BLaER1 (cell line): ENCODE measurements at regions not wholly inside any gene's neighbourhood (a gene's known extent, or its start where the extent isn't known, plus 50 kb on each side); places are given as distances from the start of the nearest gene placed in this dataset.

ENCODE experiments used
- H3K27ac ChIP-seq: shearing (Covaris generic); formaldehyde crosslinking; 2 replicates; pipeline ENCODE4 v1.8.1; 2022
- H3K27me3 ChIP-seq: shearing (Covaris generic); formaldehyde crosslinking; 2 replicates; pipeline ENCODE4 v1.8.1; 2022
- H3K36me3 ChIP-seq: shearing (Covaris generic); formaldehyde crosslinking; 2 replicates; pipeline ENCODE4 v1.8.1; 2022
- H3K4me1 ChIP-seq: shearing (Covaris generic); formaldehyde crosslinking; 2 replicates; pipeline ENCODE4 v1.8.1; 2022
- H3K4me2 ChIP-seq: shearing (Covaris generic); formaldehyde crosslinking; 2 replicates; pipeline ENCODE4 v1.8.1; 2022
- H3K4me3 ChIP-seq: shearing (Covaris generic); formaldehyde crosslinking; 2 replicates; pipeline ENCODE4 v1.8.1; 2022
- H3K9ac ChIP-seq: shearing (Covaris generic); formaldehyde crosslinking; 2 replicates; pipeline ENCODE4 v1.8.1; 2022
- H3K9me3 ChIP-seq: shearing (Covaris generic); formaldehyde crosslinking; 2 replicates; pipeline ENCODE4 v1.8.1; 2022
- H4K20me1 ChIP-seq: shearing (Covaris generic); formaldehyde crosslinking; 2 replicates; pipeline ENCODE4 v1.8.1; 2022
- Cebpa-rat ChIP-seq: shearing (Covaris generic); IDR thresholded peaks from 2 replicates; pipeline ENCODE4 v1.8.1; 2022

DNA sequence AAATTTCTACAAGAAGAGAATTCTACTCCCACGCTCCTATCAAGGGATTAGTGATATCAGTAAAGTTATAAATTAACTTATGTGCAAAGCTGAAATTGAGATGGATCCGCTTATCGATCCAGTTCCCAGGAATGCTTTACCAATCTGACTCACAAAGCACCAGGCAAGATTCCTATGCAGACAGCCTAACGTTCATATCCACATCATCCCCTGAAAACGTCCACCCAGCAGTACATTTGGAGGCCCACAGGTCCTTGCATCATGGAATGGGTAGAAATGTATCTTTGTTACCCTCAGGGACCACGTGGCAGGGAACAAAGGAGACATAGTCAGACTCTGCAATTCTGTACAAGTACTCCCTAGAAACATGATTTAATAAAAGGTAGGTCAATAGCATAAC is 147.4 kb downstream of the ESM1 start:
- H3K4me2 ChIP-seq, result no peak overlapping the region
- no peaks in the 10 kb centered on the region for H3K9me3 ChIP-seq
- H3K4me1 ChIP-seq, result peaks cover 6% of the 10 kb centered on the region; the same call in 1 of the 2 replicates
- H3K27ac ChIP-seq, result no peak overlapping the region
- no peaks in the 10 kb centered on the region for H4K20me1 ChIP-seq
- H3K9ac ChIP-seq, result no peak overlapping the region
- H3K36me3 ChIP-seq, result no peaks in the 10 kb centered on the region
- no peak overlapping the region for H3K4me3 ChIP-seq
- no peak for TF ChIP-seq Cebpa-rat
- H3K27me3 ChIP-seq, result no peaks in the 10 kb centered on the region

GRCh38 chr5:54837093-54837492 is 148.3 kb downstream of the ESM1 start:
- no peak for TF ChIP-seq Cebpa-rat
- no peaks in the 10 kb centered on the region for H3K9me3 ChIP-seq
- no peaks in the 10 kb centered on the region for H3K27me3 ChIP-seq
- no peak overlapping the region for H3K27ac ChIP-seq
- H3K4me2 ChIP-seq, result no peak overlapping the region
- H3K4me3 ChIP-seq, result no peak overlapping the region
- peaks cover 6% of the 10 kb centered on the region; the same call in 1 of the 2 replicates for H3K4me1 ChIP-seq
- no peak overlapping the region for H3K9ac ChIP-seq
- H3K36me3 ChIP-seq, result no peaks in the 10 kb centered on the region
- no peaks in the 10 kb centered on the region for H4K20me1 ChIP-seq

GRCh38 chr5:54835647-54836046 is 149.7 kb downstream of the ESM1 start:
- Histone ChIP-seq H3K9me3 (no peaks in the 10 kb centered on the region), H3K27ac (no peak overlapping the region), H3K4me1 (peaks cover 6% of the 10 kb centered on the region; the same call in 1 of the 2 replicates), H4K20me1 (no peaks in the 10 kb centered on the region), H3K27me3 (no peaks in the 10 kb centered on the region), H3K36me3 (no peaks in the 10 kb centered on the region), H3K4me3 (no peak overlapping the region), H3K9ac (no peak overlapping the region), H3K4me2 (no peak overlapping the region)
- TF ChIP-seq Cebpa-rat, result no peak

DNA sequence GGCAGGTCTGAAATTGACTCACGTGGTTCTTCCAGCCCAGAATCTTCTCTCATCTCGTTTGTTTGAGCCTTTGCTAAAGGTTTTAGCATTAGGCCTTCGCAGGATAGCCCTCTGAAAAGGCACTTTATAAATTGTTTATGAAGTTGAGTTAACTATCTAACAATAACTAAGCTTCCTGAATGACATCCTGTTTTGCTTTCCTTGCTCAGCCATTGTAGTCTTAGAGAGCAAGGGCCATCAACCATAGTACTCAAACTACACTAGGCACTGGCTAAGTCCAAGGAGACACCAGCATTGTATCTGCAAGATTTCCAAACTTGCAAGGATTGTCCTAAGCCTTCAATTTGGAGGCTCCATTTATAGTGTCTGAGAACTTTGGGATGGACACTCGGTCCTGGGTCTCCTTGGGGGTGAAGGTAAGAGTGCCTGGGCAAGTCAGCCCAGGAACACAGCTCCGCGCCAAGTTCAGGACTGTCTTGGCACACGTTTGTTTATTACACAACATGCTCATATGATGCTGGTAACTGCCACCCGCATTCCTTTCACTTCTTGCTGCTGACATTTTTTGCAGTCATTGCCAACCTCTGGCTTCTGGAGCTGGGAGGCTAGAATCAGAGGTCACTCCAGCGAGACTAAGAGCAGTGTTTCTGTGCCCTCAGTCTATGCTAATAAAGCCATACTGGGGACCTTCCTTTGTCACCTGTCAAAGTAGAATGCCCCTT is 151.1 kb downstream of the ESM1 start:
- peaks cover 6% of the 10 kb centered on the region; the same call in 1 of the 2 replicates for H3K4me1 ChIP-seq
- H3K9ac ChIP-seq, result no peak overlapping the region
- no peaks in the 10 kb centered on the region for H3K27me3 ChIP-seq
- no peaks in the 10 kb centered on the region for H3K9me3 ChIP-seq
- H4K20me1 ChIP-seq, result no peaks in the 10 kb centered on the region
- no peak overlapping the region for H3K27ac ChIP-seq
- no peak overlapping the region for H3K4me3 ChIP-seq
- peak overlapping the region; percentile 25 for H3K4me2 ChIP-seq
- H3K36me3 ChIP-seq, result no peaks in the 10 kb centered on the region
- TF ChIP-seq Cebpa-rat, result no peak

DNA sequence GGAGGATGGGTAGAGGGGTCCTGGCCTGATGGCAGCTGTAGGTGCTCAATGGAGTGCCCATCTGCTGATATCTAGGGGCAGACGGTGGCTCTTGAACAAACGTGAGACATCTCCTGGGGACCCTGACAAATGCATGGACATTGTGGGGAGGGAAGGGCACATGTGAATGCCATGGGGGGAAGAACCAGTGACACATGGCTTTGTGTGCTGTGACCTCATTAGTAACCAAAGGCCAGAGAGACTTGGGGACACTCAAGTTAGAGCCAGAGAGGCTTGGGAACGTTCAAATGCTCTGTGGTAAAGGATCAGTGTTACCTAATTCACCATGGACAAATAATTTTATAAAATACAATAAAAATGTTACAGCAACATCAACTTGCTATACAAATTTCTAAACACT is 151.8 kb downstream of the ESM1 start:
- H3K4me3 ChIP-seq, result no peak overlapping the region
- H4K20me1 ChIP-seq, result no peaks in the 10 kb centered on the region
- H3K9me3 ChIP-seq, result no peaks in the 10 kb centered on the region
- H3K4me1 ChIP-seq, result peaks cover 6% of the 10 kb centered on the region; the same call in 1 of the 2 replicates
- TF ChIP-seq Cebpa-rat, result no peak
- H3K27ac ChIP-seq, result no peak overlapping the region
- no peak overlapping the region for H3K4me2 ChIP-seq
- no peak overlapping the region for H3K9ac ChIP-seq
- no peaks in the 10 kb centered on the region for H3K27me3 ChIP-seq
- no peaks in the 10 kb centered on the region for H3K36me3 ChIP-seq

- H3K27me3 ChIP-seq, result no peaks in the 10 kb centered on the region
- no peak for TF ChIP-seq Cebpa-rat
- H3K4me2 ChIP-seq, result no peak overlapping the region
- peaks cover 6% of the 10 kb centered on the region; the same call in 1 of the 2 replicates for H3K4me1 ChIP-seq
- no peak overlapping the region for H3K9ac ChIP-seq
- no peak overlapping the region for H3K27ac ChIP-seq
- H3K36me3 ChIP-seq, result no peaks in the 10 kb centered on the region
- H4K20me1 ChIP-seq, result no peaks in the 10 kb centered on the region
- no peak overlapping the region for H3K4me3 ChIP-seq
- H3K9me3 ChIP-seq, result no peaks in the 10 kb centered on the region
Measured at GRCh38 chr5:54832858-54833257, 152.5 kb downstream of the ESM1 start.

DNA sequence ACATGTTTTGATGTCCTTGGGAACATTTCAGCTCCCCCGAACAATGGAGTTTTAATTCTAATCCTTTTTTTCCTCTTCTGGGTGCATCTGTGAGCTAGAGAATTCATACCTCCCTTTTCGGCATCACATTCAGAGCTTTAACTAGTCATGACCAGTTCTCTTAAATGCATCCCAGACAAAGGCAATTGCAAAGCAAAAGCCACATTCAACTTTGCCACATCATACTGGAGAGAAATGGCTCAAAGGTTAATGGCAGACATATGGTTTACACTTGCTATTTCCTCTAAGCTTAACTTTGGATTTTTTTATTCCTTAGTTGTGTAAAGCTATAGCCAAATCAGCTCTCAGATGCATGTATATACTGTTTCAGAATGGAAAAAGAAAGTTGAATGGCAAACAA is 153.3 kb downstream of the ESM1 start:
- H4K20me1 ChIP-seq, result no peaks in the 10 kb centered on the region
- peaks cover 6% of the 10 kb centered on the region; the same call in 1 of the 2 replicates for H3K4me1 ChIP-seq
- no peak overlapping the region for H3K27ac ChIP-seq
- no peak for TF ChIP-seq Cebpa-rat
- no peak overlapping the region for H3K4me3 ChIP-seq
- no peak overlapping the region for H3K9ac ChIP-seq
- no peaks in the 10 kb centered on the region for H3K9me3 ChIP-seq
- H3K36me3 ChIP-seq, result no peaks in the 10 kb centered on the region
- no peaks in the 10 kb centered on the region for H3K27me3 ChIP-seq
- H3K4me2 ChIP-seq, result no peak overlapping the region

DNA sequence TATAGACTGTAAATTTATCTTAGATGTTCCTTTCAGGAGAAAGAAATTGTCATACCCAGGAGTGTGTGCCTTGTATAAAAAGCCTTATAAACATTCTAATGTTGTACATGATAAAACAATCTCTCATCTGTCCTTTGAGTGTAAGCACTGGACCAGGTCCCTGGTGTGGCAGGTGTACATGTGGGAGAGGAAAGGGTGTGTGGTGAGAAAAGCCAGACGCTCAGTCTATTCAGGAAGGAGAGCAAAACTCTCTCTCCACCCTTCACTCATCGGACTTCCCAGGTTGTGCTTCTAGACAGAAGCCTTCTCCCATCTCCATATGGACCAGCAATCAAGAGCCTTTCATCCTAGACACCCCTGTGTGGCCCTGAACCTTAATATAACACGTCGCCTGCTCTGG is 154.2 kb downstream of the ESM1 start:
- Histone ChIP-seq H3K4me1 (peaks cover 6% of the 10 kb centered on the region; the same call in 1 of the 2 replicates), H3K27ac (no peak overlapping the region), H3K9me3 (no peaks in the 10 kb centered on the region), H3K4me3 (no peak overlapping the region), H3K36me3 (no peaks in the 10 kb centered on the region), H4K20me1 (no peaks in the 10 kb centered on the region), H3K27me3 (no peaks in the 10 kb centered on the region), H3K4me2 (no peak overlapping the region), H3K9ac (no peak overlapping the region)
- no peak for TF ChIP-seq Cebpa-rat

DNA sequence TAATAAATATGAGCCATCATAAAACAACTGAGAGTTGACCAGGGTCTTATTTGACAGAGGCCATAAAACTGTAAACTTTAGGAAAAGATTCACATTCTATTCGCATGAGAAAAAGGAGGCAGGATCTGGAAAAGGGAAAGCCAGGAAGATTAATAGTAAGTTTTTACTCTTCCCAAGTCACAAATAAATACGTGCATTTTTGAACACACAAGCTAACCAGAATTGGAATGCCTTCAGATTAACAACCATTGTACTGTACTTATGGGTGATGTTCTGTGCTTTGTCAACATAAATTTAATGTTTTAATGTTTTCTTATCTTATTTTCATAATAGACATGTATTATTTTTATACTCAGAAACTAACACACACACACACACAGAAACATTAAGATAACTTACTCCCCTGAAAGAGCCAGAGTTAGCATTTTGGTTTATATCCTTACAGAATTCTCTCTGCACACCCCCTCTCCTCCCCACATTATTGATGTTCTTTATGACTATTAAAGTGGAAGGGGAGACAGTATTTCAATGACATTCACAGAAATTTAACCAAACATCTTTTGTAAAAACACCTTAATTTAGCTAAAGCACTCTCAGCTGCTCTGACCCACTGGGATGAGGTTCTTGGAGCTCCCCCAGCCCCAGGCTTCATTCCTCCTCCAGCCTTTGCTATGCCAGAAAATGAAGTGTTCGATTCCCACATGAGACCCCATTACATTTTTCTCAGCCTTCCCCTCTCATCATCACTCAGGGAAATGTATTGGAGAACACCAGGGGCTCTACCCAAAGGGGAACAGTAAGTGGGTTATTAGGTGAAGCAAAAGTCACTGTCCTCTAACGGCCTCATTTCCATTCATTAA is 155.5 kb downstream of the ESM1 start:
- no peaks in the 10 kb centered on the region for H4K20me1 ChIP-seq
- H3K4me1 ChIP-seq, result peaks cover 6% of the 10 kb centered on the region; the same call in 1 of the 2 replicates
- H3K4me2 ChIP-seq, result no peak overlapping the region
- TF ChIP-seq Cebpa-rat, result no peak
- H3K9ac ChIP-seq, result no peak overlapping the region
- H3K4me3 ChIP-seq, result no peak overlapping the region
- H3K9me3 ChIP-seq, result no peaks in the 10 kb centered on the region
- no peaks in the 10 kb centered on the region for H3K36me3 ChIP-seq
- no peaks in the 10 kb centered on the region for H3K27me3 ChIP-seq
- no peak overlapping the region for H3K27ac ChIP-seq

- Histone ChIP-seq H4K20me1 (no peaks in the 10 kb centered on the region), H3K9ac (no peak overlapping the region)
- no peak for TF ChIP-seq Cebpa-rat
Measured at GRCh38 chr5:54829102-54829501, 156.3 kb downstream of the ESM1 start.

More at GRCh38 chr5:54829102-54829501, 156.3 kb downstream of the ESM1 start:
- no peaks in the 10 kb centered on the region for H3K9me3 ChIP-seq
- H3K36me3 ChIP-seq, result no peaks in the 10 kb centered on the region
- H3K27me3 ChIP-seq, result no peaks in the 10 kb centered on the region
- 0 out of 2 replicates have a peak overlapping the region, but pooled peaks have one; percentile 8 for H3K4me2 ChIP-seq
- H3K4me3 ChIP-seq, result no peak overlapping the region
- H3K27ac ChIP-seq, result no peak overlapping the region
- peaks cover 2% of the 10 kb centered on the region; the same call in 1 of the 2 replicates for H3K4me1 ChIP-seq
